GM21367 (cell line): ENCODE measurements at regions not wholly inside any gene's neighbourhood (a gene's known extent, or its start where the extent isn't known, plus 50 kb on each side); places are given as distances from the start of the nearest gene placed in this dataset.

Experiments
- ATAC-seq: cut with Tn5 transposase; IDR thresholded peaks from one replicate; pipeline ENCODE4 v1.9.1; 2021; ENCODE audit not compliant: unreplicated experiment

- ATAC-seq = no peak
These were observed 192.7 kb downstream of the GALR1 start for GRCh38 chr18:77442393-77442792.

- ATAC-seq = no peak
These were observed 194.7 kb downstream of the GALR1 start for GRCh38 chr18:77444385-77444784.

DNA sequence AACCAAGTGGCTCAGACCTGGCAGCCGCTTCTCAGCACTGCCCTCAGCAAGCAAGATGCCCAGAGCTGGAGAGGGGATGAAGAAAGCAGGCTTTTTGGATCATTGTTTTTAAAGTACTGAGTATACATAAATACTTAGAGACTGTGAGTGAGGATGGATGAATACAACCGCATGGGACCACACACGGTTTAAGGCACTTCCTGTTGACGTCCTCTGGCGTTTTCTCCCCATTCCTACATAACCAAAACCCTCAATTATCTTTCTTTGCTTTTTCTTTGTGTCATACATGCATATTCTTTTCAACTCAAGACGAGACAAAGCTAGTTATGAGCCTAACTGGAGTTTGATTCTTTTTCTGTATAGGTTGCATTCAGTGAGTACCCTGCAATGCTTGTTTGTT lies 198.4 kb downstream of the GALR1 start:
- ATAC-seq = no peak

- ATAC-seq = no peak
These were observed 205.4 kb downstream of the GALR1 start for GRCh38 chr18:77455004-77455403.

DNA sequence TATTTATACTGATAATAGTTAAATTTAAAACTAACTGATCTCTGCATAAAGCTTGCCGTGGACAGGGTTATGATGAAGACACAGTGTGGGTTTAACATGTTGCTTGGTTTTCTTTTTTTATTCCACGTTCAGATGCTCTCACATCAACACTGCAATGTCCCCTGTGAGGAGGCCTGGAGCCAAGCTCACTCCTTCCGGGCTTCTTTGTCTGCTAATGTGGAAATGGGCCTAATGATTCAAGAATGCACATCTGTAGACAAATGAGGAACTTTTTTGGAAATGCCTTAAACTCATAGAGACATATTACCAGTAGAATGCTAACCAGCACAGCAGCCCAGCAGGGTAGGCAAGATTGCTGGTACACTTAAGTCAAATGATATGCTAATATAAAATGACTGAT lies 208.0 kb downstream of the GALR1 start:
- no peak for ATAC-seq

GRCh38 chr18:77461062-77461688 lies 211.5 kb downstream of the GALR1 start:
- no peak for ATAC-seq

GRCh38 chr18:77464917-77465316 lies 215.3 kb downstream of the GALR1 start:
- no peak for ATAC-seq

DNA sequence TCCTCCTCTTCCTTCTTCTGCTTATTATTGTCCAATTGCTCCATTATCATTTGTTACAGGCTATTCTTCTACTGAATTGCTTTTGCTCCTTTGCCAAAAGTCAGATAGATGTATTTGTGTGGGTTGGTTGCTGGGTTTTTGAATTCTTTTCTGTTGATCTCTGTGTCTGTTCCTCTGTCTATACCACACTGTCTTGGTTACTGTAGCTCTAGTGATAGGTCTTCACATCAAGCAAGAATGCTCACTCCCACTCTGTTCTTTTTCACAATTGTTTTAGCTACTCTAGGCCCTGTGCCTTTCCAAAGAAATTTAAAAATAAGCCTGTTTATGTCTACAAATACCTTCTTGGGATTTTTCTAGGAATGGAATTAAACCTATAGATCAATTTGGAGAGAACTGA lies 217.2 kb downstream of the GALR1 start:
- ATAC-seq = no peak

DNA sequence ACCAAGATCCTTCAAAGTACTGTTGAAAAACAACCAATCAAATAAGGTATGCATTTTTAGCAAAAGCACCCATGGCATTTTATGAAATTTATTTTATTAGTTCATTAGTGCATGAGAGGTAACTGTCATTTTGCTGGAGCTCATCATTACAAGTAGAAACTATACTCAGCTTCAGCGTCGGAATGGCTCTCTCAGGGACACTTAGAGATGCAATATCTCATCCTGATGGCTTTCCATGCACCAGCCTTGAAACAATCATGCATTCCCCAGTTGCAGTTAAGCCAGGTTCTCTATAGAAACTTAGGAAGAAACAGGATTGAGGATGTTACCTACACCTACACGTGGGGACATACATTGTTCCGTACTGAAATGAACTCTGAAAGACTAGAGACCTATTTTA lies 219.5 kb downstream of the GALR1 start:
- ATAC-seq = no peak

- ATAC-seq = no peak
These were observed 221.1 kb downstream of the GALR1 start for GRCh38 chr18:77470569-77471413.

- no peak for ATAC-seq
These were observed 222.9 kb downstream of the GALR1 start for GRCh38 chr18:77472509-77472908.

DNA sequence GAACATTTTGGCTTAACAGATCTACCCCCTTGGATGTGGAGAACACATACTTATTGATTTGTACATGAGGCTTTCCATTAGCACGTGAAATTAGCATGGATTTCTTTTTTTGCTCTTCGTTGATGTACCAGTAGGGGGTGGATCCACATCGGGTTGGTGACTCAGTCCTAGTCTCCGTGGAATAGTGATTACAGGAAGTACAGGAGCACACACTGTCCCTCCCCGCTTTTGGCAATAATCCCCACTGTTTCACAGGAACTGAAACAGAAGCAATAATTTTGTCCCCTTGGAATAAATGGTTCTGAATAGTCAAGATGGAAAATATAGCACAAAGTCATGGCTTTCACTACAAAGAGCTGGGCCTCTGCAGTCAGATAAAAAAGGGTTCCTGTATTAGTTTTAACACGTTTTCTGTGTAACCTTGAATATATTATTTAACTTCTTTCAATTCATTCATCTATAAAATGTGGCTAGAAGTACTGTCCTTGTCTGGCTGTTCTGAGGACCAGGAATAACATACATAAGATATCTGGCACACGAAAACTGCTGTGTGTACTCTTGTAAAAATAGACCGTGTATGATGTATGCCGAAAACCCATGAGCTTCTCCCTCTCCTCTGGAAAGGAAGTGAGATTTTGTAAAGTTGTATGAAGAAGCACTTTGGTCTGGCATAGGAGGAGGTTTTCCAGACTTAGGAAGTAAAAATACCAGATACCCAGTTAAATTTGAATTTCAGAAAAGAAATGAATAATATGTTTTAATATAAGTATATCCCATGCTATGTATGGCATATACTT lies 229.2 kb downstream of the GALR1 start:
- ATAC-seq = no peak

- ATAC-seq = no peak
These were observed 231.9 kb downstream of the GALR1 start for GRCh38 chr18:77481541-77481940.

DNA sequence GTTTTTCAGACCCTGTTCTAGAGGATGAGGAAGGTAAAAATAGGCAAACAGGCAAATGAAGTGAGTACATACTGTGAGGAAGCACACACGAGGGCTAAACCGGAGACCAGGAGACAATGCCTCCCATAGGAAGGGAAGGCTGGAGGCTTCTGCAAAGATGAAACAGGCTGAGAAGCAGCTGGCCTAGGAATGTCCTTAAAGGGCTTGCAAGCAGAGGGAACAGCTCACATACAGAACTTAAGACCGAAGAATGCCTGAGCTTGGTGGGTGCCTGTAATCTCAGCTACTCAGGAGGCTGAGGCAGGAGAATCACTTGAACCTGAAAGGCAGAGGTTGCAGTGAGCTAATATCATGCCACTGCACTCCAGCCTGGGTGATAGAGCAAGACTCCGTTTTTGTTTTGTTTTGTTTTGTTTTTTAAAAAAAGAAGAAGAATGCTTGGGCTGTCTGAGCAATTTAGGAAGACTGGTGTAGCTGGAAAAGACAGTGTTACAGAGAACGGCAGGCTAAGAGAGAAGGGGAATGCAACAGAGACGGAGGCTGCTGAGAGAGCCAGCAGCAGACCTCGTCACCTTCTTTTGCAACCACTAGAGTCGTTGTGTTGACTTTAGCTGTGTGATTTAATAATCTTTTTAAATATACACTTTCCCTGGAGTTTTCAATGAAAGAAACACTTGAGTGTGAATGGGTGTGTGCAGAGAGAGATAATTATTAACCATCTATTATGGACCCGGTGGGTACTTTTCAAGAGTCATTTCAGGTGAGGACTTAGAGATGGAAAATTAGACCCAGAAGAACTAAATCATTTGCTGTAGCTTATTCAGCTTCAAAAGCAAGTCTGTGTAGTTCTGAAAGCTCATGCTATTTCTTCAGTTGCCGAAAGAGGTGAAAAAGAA lies 232.8 kb downstream of the GALR1 start:
- ATAC-seq = no peak

- no peak for ATAC-seq
These were observed 237.3 kb downstream of the GALR1 start for GRCh38 chr18:77486985-77487384.

DNA sequence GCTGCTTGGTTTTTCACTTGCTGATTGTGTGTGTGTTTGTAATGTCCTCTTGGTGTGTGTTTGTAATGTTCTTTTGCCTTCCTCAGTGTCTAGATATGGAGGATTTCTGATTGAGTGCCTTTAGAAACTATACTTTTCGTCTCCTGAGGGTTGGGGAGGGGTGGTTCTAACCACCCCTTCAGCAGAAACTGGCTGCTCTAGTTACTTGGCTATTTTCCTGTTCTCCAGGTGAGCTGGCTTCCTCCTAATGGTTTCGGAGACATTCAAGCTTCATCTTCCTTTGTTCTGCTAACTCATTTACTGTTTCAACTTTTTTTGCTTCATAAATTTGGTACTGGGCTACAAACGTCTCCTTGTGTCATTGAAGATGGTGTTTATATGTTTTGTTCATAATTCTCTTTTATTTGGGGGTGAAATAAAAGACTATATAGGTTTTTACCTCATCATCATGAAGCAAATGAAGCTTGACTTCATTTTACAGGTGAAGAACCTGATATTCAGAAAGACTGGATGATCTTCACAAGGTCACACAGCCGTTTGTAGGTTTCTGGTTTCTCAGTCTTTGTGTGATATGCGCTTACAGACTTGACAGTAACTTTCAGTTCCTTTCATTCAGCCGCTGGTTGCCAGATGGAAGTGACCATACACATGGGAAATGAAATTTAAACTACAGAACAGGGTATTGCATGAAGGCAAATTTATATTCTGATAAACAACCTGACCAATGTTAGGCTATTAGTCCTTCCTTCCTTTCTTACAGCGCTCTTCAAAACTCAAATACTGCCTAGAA lies 238.5 kb downstream of the GALR1 start:
- ATAC-seq = peak; percentile 54

DNA sequence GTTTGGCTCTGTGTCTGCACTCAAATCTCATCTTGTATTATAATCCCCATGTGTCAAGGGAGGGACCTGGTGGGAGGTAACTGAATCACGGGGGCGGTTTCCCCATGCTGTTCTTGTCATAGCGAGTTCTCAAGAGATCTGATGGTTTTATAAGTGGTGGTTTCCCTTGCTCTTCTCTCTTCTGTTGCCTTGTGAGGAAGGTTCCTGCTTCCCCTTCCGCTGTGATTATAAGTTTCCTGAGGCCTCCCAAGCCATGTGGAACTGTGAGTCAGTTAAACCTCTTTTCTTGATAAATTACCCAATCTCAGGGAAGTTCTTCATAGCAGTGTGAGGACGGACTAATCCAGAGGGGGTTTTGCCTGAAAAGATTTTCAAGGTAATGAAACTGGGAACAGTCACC lies 245.4 kb downstream of the GALR1 start:
- no peak for ATAC-seq

- peak; percentile 78 for ATAC-seq
These were observed 246.5 kb downstream of the GALR1 start for GRCh38 chr18:77495982-77496690.

DNA sequence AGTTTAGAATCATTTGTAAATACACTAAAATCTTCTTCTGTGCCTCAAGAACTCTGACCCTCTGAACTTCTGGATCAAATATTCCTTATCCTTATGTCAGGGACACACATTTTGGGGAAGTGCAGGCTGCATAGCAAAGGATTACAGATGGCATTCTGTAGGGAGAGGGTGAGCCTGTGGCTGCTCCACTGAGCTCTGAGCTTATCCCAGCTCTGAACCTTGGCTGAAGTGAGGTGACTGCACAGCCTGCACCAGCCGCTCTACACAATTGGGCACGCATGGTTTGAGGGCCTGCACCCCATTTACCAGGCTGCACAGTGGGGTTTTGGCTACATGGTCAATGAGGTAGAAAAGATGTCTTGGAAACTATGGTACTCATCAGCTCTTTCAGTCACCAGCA lies 251.6 kb downstream of the GALR1 start:
- no peak for ATAC-seq
